GM23338 (cell line): ENCODE measurements at regions not wholly inside any gene's neighbourhood (a gene's known extent, or its start where the extent isn't known, plus 50 kb on each side); places are given as distances from the start of the nearest gene placed in this dataset.

Source experiments
- ATAC-seq: fragments of 200-7000 bp; cut with Tn5 transposase; 3 replicates; pipeline ENCODE4 v1.9.1; 2020
- DNase-seq: peaks from one replicate; pipeline ENCODE4 v3.0.0-alpha.2; 2015; ENCODE audit warnings: low spot score
- H2AFZ ChIP-seq: fragments of 200-600 bp; sonication (generic); 2 replicates; pipeline ENCODE4 v1.8.0; 2016; ENCODE audit warnings: antibody characterized with exemption, mild to moderate bottlenecking, moderate library complexity
- H3F3A ChIP-seq: fragments of 200-600 bp; sonication (generic); replicated peaks from 2 replicates; pipeline ENCODE4 v1.8.0; 2017; ENCODE audit warnings: antibody characterized with exemption, mixed run types, low read depth
- H3K27ac ChIP-seq: fragments of 200-600 bp; sonication (generic); 2 replicates; pipeline ENCODE4 v1.6.1; 2016; ENCODE audit warnings: low read depth
- H3K27me3 ChIP-seq: fragments of 200-600 bp; sonication (generic); 2 replicates; pipeline ENCODE4 v1.8.0; 2016; ENCODE audit warnings: mild to moderate bottlenecking, mixed run types, moderate library complexity; ENCODE audit not compliant: insufficient read depth
- H3K36me3 ChIP-seq: fragments of 200-600 bp; sonication (generic); 2 replicates; pipeline ENCODE4 v1.8.0; 2016; ENCODE audit warnings: mild to moderate bottlenecking; ENCODE audit not compliant: insufficient read depth
- H3K4me1 ChIP-seq: fragments of 200-600 bp; sonication (generic); 2 replicates; pipeline ENCODE4 v1.8.0; 2016; ENCODE audit warnings: mild to moderate bottlenecking, moderate library complexity; ENCODE audit not compliant: insufficient read depth
- H3K4me2 ChIP-seq: fragments of 200-600 bp; sonication (generic); 2 replicates; pipeline ENCODE4 v1.7.1; 2017; ENCODE audit warnings: mixed run types
- H3K4me3 ChIP-seq: fragments of 200-600 bp; sonication (generic); 2 replicates; pipeline ENCODE4 v1.6.1; 2016; ENCODE audit warnings: mixed run types
- H3K79me2 ChIP-seq: fragments of 200-600 bp; sonication (generic); replicated peaks from 2 replicates; pipeline ENCODE4 v1.8.0; 2017; ENCODE audit warnings: mild to moderate bottlenecking; ENCODE audit not compliant: insufficient read depth
- H3K9me2 ChIP-seq: fragments of 200-600 bp; sonication (generic); 2 replicates; pipeline ENCODE4 v1.8.0; 2017; ENCODE audit not compliant: insufficient read depth
- H4K20me1 ChIP-seq: fragments of 200-600 bp; sonication (generic); replicated peaks from 2 replicates; pipeline ENCODE4 v1.8.0; 2017; ENCODE audit warnings: mild to moderate bottlenecking; ENCODE audit not compliant: insufficient read depth
- H3K27ac Mint-ChIP-seq: 2 replicates; pipeline ENCODE4 v1.8.0; 2020; ENCODE audit warnings: inconsistent platforms, mild to moderate bottlenecking, moderate library complexity, mixed read lengths
- H3K27me3 Mint-ChIP-seq: 3 replicates; pipeline ENCODE4 v1.8.0; 2022; ENCODE audit warnings: low read depth, mild to moderate bottlenecking, moderate library complexity, mixed read lengths, inconsistent platforms; ENCODE audit not compliant: insufficient read depth, poor library complexity
- H3K36me3 Mint-ChIP-seq: 3 replicates; pipeline ENCODE4 v1.8.0; 2021; ENCODE audit warnings: low read depth, mild to moderate bottlenecking, inconsistent platforms, moderate library complexity, mixed read lengths
- H3K4me1 Mint-ChIP-seq: 3 replicates; pipeline ENCODE4 v1.8.0; 2020; ENCODE audit warnings: mild to moderate bottlenecking, inconsistent platforms, mixed read lengths
- H3K4me3 Mint-ChIP-seq: 3 replicates; pipeline ENCODE4 v1.8.0; 2021; ENCODE audit warnings: moderate library complexity, mild to moderate bottlenecking, inconsistent platforms, mixed read lengths
- H3K9me3 Mint-ChIP-seq: 3 replicates; pipeline ENCODE4 v1.8.0; 2020; ENCODE audit warnings: moderate library complexity, mild to moderate bottlenecking, inconsistent platforms, mixed read lengths
- CREB1 ChIP-seq: fragments of 250-450 bp; sonication (Bioruptor Pico); IDR thresholded peaks from 2 replicates; pipeline ENCODE4 v1.5.0; 2020; ENCODE audit warnings: low read depth, mild to moderate bottlenecking, moderate library complexity
- CTCF ChIP-seq, 2 experiments: fragments of 200-600 bp in 1 of 2; sonication (generic) in 1 of 2; conservative IDR thresholded peaks; 2 replicates each; pipeline versions ENCODE4 v1.5.1 to v1.6.1; 2016 to 2017; ENCODE audit warnings: antibody characterized with exemption in 2 of 2, low read depth in 2 of 2, mild to moderate bottlenecking in 2 of 2, moderate library complexity in 1 of 2
- EZH2 ChIP-seq: fragments of 200-600 bp; sonication (generic); IDR thresholded peaks from one replicate; pipeline ENCODE4 v1.8.0; 2017; ENCODE audit warnings: antibody characterized with exemption, mild to moderate bottlenecking, low read depth; ENCODE audit not compliant: unreplicated experiment
- EZH2phosphoT487 ChIP-seq: fragments of 200-600 bp; sonication (generic); IDR thresholded peaks from one replicate; pipeline ENCODE4 v1.8.1; 2018; ENCODE audit warnings: antibody characterized with exemption; ENCODE audit not compliant: unreplicated experiment
- JUNB ChIP-seq: IDR thresholded peaks from one replicate; pipeline ENCODE4 v1.6.1; 2016; ENCODE audit warnings: antibody characterized with exemption; ENCODE audit not compliant: unreplicated experiment
- NANOG ChIP-seq: IDR thresholded peaks from 2 replicates; pipeline ENCODE4 v1.6.1; 2016; ENCODE audit warnings: antibody characterized with exemption, borderline replicate concordance
- POLR2AphosphoS5 ChIP-seq: IDR thresholded peaks from 2 replicates; pipeline ENCODE4 v1.6.1; 2016; ENCODE audit warnings: antibody characterized with exemption, low read depth
- STAT1 ChIP-seq: IDR thresholded peaks from one replicate; pipeline ENCODE4 v1.6.1; 2016; ENCODE audit warnings: antibody characterized with exemption; ENCODE audit not compliant: unreplicated experiment
- ZNF114 ChIP-seq: fragments of 250-450 bp; sonication (Bioruptor Pico); IDR thresholded peaks from 2 replicates; pipeline ENCODE4 v1.5.0; 2020; ENCODE audit warnings: mild to moderate bottlenecking, moderate library complexity
- ZNF331 ChIP-seq: fragments of 250-450 bp; sonication (Bioruptor Pico); IDR thresholded peaks from 2 replicates; pipeline ENCODE4 v1.5.0; 2020; ENCODE audit warnings: low read depth, mild to moderate bottlenecking, moderate library complexity
- TF ChIP-seq, protein P1 (sequence below): IDR thresholded peaks from one replicate; pipeline ENCODE4 v1.6.1; 2018; ENCODE audit warnings: antibody characterized with exemption; ENCODE audit not compliant: unreplicated experiment
- TF ChIP-seq, protein P2 (sequence below): IDR thresholded peaks from 2 replicates; pipeline ENCODE4 v1.6.1; 2016; ENCODE audit warnings: antibody characterized with exemption
- TF ChIP-seq, protein P3 (sequence below): fragments of 250-450 bp; sonication (Bioruptor Pico); IDR thresholded peaks from 2 replicates; pipeline ENCODE4 v1.5.0; 2020; ENCODE audit warnings: mild to moderate bottlenecking, moderate library complexity

DNA sequence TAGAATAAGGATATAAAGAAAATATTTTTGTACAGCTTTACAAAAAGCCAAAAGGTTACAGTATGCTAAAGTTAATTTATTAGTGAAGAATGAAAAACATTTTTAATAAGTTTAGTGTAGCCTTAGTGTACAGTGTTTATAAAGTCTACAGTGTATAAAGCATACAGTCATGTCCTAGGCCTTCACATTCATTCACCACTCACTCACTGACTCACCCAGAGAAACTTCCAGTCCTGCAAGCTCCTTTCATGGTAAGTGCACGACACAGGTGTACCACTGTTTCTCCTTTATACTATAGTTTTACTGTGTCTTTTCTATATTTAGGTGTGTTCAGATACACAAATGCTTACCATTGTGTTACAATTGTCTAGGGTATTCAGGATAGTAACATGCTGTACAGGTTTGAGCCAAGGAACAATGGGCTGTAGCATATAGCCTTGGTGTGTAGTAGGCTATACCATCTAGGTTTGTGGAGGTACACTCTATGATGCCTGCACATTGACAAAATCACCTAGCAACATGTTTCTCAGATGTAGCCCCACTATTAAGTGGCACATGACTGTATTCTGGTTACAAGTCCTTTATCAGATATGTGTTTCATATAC lies 197.1 kb upstream of the KBTBD8 start:
- Mint-ChIP-seq H3K27ac (no peak overlapping the region), H3K36me3 (peaks cover 19% of the 10 kb centered on the region), H3K27me3 (peaks cover 3% of the 10 kb centered on the region), H3K4me1 (peaks cover 21% of the 10 kb centered on the region), H3K9me3 (peaks cover 21% of the 10 kb centered on the region), H3K4me3 (no peak overlapping the region)
- H3K4me2 ChIP-seq = no peak overlapping the region
- H3K4me1 ChIP-seq = peaks cover 13% of the 10 kb centered on the region; the same call in 1 of the 2 replicates
- no peak overlapping the region for H3K4me3 ChIP-seq
- H3K27ac ChIP-seq = no peak overlapping the region
- no peak for ATAC-seq
- no peaks in the 10 kb centered on the region for H3K27me3 ChIP-seq
- H4K20me1 ChIP-seq = no peaks in the 10 kb centered on the region
- H3K36me3 ChIP-seq = no peaks in the 10 kb centered on the region
- no peaks in the 10 kb centered on the region for H3K79me2 ChIP-seq
- TF ChIP-seq, protein P1, sequence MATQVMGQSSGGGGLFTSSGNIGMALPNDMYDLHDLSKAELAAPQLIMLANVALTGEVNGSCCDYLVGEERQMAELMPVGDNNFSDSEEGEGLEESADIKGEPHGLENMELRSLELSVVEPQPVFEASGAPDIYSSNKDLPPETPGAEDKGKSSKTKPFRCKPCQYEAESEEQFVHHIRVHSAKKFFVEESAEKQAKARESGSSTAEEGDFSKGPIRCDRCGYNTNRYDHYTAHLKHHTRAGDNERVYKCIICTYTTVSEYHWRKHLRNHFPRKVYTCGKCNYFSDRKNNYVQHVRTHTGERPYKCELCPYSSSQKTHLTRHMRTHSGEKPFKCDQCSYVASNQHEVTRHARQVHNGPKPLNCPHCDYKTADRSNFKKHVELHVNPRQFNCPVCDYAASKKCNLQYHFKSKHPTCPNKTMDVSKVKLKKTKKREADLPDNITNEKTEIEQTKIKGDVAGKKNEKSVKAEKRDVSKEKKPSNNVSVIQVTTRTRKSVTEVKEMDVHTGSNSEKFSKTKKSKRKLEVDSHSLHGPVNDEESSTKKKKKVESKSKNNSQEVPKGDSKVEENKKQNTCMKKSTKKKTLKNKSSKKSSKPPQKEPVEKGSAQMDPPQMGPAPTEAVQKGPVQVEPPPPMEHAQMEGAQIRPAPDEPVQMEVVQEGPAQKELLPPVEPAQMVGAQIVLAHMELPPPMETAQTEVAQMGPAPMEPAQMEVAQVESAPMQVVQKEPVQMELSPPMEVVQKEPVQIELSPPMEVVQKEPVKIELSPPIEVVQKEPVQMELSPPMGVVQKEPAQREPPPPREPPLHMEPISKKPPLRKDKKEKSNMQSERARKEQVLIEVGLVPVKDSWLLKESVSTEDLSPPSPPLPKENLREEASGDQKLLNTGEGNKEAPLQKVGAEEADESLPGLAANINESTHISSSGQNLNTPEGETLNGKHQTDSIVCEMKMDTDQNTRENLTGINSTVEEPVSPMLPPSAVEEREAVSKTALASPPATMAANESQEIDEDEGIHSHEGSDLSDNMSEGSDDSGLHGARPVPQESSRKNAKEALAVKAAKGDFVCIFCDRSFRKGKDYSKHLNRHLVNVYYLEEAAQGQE = no peak
- TF ChIP-seq STAT1 (no peak), JUNB (no peak), NANOG (no peak), CTCF (conservative IDR thresholded peaks at IDR 0.05; ENCODE audit: low read depth in 2 of 2) (no peak), POLR2AphosphoS5 (no peak), CREB1 (CRISPR knock-in tag) (no peak), ZNF114 (CRISPR knock-in tag) (no peak), EZH2 (no peak), ZNF331 (CRISPR knock-in tag) (no peak), EZH2phosphoT487 (no peak)
- TF ChIP-seq, protein P2, sequence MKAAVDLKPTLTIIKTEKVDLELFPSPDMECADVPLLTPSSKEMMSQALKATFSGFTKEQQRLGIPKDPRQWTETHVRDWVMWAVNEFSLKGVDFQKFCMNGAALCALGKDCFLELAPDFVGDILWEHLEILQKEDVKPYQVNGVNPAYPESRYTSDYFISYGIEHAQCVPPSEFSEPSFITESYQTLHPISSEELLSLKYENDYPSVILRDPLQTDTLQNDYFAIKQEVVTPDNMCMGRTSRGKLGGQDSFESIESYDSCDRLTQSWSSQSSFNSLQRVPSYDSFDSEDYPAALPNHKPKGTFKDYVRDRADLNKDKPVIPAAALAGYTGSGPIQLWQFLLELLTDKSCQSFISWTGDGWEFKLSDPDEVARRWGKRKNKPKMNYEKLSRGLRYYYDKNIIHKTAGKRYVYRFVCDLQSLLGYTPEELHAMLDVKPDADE = no peak
- TF ChIP-seq, protein P3, sequence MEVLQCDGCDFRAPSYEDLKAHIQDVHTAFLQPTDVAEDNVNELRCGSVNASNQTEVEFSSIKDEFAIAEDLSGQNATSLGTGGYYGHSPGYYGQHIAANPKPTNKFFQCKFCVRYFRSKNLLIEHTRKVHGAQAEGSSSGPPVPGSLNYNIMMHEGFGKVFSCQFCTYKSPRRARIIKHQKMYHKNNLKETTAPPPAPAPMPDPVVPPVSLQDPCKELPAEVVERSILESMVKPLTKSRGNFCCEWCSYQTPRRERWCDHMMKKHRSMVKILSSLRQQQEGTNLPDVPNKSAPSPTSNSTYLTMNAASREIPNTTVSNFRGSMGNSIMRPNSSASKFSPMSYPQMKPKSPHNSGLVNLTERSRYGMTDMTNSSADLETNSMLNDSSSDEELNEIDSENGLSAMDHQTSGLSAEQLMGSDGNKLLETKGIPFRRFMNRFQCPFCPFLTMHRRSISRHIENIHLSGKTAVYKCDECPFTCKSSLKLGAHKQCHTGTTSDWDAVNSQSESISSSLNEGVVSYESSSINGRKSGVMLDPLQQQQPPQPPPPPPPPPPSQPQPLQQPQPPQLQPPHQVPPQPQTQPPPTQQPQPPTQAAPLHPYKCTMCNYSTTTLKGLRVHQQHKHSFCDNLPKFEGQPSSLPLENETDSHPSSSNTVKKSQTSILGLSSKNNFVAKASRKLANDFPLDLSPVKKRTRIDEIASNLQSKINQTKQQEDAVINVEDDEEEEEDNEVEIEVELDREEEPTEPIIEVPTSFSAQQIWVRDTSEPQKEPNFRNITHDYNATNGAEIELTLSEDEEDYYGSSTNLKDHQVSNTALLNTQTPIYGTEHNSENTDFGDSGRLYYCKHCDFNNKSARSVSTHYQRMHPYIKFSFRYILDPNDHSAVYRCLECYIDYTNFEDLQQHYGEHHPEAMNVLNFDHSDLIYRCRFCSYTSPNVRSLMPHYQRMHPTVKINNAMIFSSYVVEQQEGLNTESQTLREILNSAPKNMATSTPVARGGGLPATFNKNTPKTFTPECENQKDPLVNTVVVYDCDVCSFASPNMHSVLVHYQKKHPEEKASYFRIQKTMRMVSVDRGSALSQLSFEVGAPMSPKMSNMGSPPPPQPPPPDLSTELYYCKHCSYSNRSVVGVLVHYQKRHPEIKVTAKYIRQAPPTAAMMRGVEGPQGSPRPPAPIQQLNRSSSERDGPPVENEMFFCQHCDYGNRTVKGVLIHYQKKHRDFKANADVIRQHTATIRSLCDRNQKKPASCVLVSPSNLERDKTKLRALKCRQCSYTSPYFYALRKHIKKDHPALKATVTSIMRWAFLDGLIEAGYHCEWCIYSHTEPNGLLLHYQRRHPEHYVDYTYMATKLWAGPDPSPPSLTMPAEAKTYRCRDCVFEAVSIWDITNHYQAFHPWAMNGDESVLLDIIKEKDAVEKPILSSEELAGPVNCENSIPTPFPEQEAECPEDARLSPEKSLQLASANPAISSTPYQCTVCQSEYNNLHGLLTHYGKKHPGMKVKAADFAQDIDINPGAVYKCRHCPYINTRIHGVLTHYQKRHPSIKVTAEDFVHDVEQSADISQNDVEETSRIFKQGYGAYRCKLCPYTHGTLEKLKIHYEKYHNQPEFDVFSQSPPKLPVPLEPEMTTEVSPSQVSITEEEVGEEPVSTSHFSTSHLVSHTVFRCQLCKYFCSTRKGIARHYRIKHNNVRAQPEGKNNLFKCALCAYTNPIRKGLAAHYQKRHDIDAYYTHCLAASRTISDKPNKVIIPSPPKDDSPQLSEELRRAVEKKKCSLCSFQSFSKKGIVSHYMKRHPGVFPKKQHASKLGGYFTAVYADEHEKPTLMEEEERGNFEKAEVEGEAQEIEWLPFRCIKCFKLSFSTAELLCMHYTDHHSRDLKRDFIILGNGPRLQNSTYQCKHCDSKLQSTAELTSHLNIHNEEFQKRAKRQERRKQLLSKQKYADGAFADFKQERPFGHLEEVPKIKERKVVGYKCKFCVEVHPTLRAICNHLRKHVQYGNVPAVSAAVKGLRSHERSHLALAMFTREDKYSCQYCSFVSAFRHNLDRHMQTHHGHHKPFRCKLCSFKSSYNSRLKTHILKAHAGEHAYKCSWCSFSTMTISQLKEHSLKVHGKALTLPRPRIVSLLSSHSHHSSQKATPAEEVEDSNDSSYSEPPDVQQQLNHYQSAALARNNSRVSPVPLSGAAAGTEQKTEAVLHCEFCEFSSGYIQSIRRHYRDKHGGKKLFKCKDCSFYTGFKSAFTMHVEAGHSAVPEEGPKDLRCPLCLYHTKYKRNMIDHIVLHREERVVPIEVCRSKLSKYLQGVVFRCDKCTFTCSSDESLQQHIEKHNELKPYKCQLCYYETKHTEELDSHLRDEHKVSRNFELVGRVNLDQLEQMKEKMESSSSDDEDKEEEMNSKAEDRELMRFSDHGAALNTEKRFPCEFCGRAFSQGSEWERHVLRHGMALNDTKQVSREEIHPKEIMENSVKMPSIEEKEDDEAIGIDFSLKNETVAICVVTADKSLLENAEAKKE = no peak
- H3K9me2 ChIP-seq = peaks cover 4% of the 10 kb centered on the region; the same call in 1 of the 2 replicates
- DNase-seq = no peak
- no peaks in the 10 kb centered on the region for H3F3A ChIP-seq
- H2AFZ ChIP-seq = no peak overlapping the region
